ENCODE measurements at regions not wholly inside any gene's neighbourhood (a gene's known extent, or its start where the extent isn't known, plus 50 kb on each side); places are given as distances from the start of the nearest gene placed in this dataset.

GRCh38 chr2:7279421-7279949 lies 362.3 kb downstream of the RNF144A start:
- H3K36me3 ChIP-seq, result no peaks in the 10 kb centered on the region
- H3K4me3 ChIP-seq, result no peak overlapping the region
- DNase-seq (no peak), ATAC-seq (no peak)
- intact Hi-C loops (cut with DNase I; ENCODE audit: low total_unique reads), result no loop called here
- H3K9me3 ChIP-seq, result no peaks in the 10 kb centered on the region
- in situ Hi-C loops (cut with MboI; ENCODE audit: low sequenced_read_pairs in 4 of 4), result no loop called here
- H3K4me1 ChIP-seq, result no peaks in the 10 kb centered on the region
- no peak overlapping the region for H3K27ac ChIP-seq
- TF ChIP-seq CTCF (IDR thresholded peaks at IDR 0.05 in 4 of 5, conservative IDR thresholded peaks at IDR 0.05 in 1 of 5), result no peak
- TF ChIP-seq POLR2A (IDR thresholded peaks at IDR 0.05), result no peak
- no peaks in the 10 kb centered on the region for H3K27me3 ChIP-seq

GRCh38 chr2:7280790-7281189 lies 363.6 kb downstream of the RNF144A start:
- intact Hi-C loops (cut with DNase I; ENCODE audit: low total_unique reads), result no loop called here
- no peak overlapping the region for H3K27ac ChIP-seq
- TF ChIP-seq POLR2A (IDR thresholded peaks at IDR 0.05), result no peak
- TF ChIP-seq CTCF (IDR thresholded peaks at IDR 0.05 in 4 of 5, conservative IDR thresholded peaks at IDR 0.05 in 1 of 5), result no peak
- DNase-seq (no peak), ATAC-seq (no peak)
- no peaks in the 10 kb centered on the region for H3K27me3 ChIP-seq
- in situ Hi-C loops (cut with MboI; ENCODE audit: low sequenced_read_pairs in 4 of 4), result no loop called here
- no peaks in the 10 kb centered on the region for H3K36me3 ChIP-seq
- H3K4me1 ChIP-seq, result no peaks in the 10 kb centered on the region
- H3K9me3 ChIP-seq, result no peaks in the 10 kb centered on the region
- no peak overlapping the region for H3K4me3 ChIP-seq

- no peak for TF ChIP-seq POLR2A (IDR thresholded peaks at IDR 0.05)
- TF ChIP-seq CTCF (IDR thresholded peaks at IDR 0.05 in 4 of 5, conservative IDR thresholded peaks at IDR 0.05 in 1 of 5), result no peak
- Histone ChIP-seq H3K36me3 (no peaks in the 10 kb centered on the region), H3K27me3 (no peaks in the 10 kb centered on the region), H3K4me3 (no peak overlapping the region), H3K9me3 (no peaks in the 10 kb centered on the region), H3K27ac (no peak overlapping the region), H3K4me1 (no peaks in the 10 kb centered on the region)
- intact Hi-C loops (cut with DNase I; ENCODE audit: low total_unique reads), result no loop called here
- ATAC-seq (no peak), DNase-seq (no peak)
- in situ Hi-C loops (cut with MboI; ENCODE audit: low sequenced_read_pairs in 4 of 4), result no loop called here
Measured at GRCh38 chr2:7281231-7282201, 364.3 kb downstream of the RNF144A start.

- Histone ChIP-seq H3K9me3 (no peaks in the 10 kb centered on the region), H3K27ac (no peak overlapping the region), H3K27me3 (no peaks in the 10 kb centered on the region), H3K36me3 (no peaks in the 10 kb centered on the region), H3K4me1 (no peaks in the 10 kb centered on the region), H3K4me3 (no peak overlapping the region)
- TF ChIP-seq CTCF (IDR thresholded peaks at IDR 0.05 in 4 of 5, conservative IDR thresholded peaks at IDR 0.05 in 1 of 5), result no peak
- TF ChIP-seq POLR2A (IDR thresholded peaks at IDR 0.05), result no peak
- no peak for DNase-seq
- in situ Hi-C loops (cut with MboI; ENCODE audit: low sequenced_read_pairs in 4 of 4), result no loop called here
- ATAC-seq, result no peak
- intact Hi-C loops (cut with DNase I; ENCODE audit: low total_unique reads), result no loop called here
Measured at GRCh38 chr2:7286120-7286519, 368.9 kb downstream of the RNF144A start.
